GM12864 (cell line): ENCODE measurements at regions not wholly inside any gene's neighbourhood (a gene's known extent, or its start where the extent isn't known, plus 50 kb on each side); places are given as distances from the start of the nearest gene placed in this dataset.

Experiments
- DNase-seq: peaks from one replicate; pipeline ENCODE4 v3.0.0-alpha.2; 2011; ENCODE audit warnings: low read depth
- H3K4me3 ChIP-seq: 2 replicates; pipeline ENCODE4 v1.5.1; 2011; ENCODE audit warnings: mild to moderate bottlenecking, low read depth, low read length, control low read depth
- TF ChIP-seq, protein P1 (sequence below): IDR thresholded peaks from 2 replicates; pipeline ENCODE4 v1.5.1; 2011; ENCODE audit warnings: low read depth, mild to moderate bottlenecking, moderate library complexity, low read length, control low read depth, inconsistent platforms; ENCODE audit errors: missing control alignments

DNA sequence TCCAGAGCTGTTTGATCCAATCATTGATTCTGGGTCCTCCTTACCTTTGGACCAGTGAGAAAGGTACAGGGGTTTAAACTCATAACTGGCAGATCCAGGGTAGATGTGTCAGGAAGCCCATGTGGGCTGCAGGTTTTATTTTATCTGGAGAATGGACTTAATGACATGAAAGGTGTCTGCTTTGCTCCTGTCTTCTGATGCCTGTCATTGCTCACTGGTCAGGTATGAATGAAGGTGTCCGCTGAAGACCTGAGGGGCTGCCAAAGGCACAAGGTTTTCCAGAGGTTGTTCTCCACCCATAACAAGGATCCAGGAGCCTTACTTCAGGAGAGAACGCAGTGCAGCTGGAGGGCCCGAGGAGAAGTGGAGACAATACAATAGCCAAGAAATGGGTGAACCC, 74.2 kb downstream of the CHRNA1 start:
- DNase-seq = no peak
- TF ChIP-seq, protein P1, sequence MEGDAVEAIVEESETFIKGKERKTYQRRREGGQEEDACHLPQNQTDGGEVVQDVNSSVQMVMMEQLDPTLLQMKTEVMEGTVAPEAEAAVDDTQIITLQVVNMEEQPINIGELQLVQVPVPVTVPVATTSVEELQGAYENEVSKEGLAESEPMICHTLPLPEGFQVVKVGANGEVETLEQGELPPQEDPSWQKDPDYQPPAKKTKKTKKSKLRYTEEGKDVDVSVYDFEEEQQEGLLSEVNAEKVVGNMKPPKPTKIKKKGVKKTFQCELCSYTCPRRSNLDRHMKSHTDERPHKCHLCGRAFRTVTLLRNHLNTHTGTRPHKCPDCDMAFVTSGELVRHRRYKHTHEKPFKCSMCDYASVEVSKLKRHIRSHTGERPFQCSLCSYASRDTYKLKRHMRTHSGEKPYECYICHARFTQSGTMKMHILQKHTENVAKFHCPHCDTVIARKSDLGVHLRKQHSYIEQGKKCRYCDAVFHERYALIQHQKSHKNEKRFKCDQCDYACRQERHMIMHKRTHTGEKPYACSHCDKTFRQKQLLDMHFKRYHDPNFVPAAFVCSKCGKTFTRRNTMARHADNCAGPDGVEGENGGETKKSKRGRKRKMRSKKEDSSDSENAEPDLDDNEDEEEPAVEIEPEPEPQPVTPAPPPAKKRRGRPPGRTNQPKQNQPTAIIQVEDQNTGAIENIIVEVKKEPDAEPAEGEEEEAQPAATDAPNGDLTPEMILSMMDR = no peak
- H3K4me3 ChIP-seq = no peak overlapping the region

DNA sequence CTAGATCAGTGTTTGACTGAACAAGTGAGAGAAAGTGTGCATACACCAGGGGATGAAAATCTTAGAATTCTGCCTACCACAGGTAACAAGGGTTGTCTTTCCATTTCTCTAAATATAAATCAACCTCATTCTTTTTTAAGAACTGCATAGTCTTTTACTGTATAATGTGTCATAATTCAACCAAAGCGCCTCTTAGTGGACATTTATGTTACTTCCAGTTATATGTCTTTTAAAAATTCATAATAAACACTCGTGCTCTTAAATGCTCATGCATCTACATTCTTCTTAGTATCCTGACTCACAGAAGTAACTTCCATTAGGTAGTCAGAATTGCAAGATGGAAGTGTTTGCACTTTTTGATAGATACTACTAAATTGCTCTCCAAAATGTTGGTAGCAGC, 76.2 kb downstream of the CHRNA1 start:
- TF ChIP-seq, protein P1 = peak; percentile 33
- peak; percentile 8 for DNase-seq
- no peak overlapping the region for H3K4me3 ChIP-seq

DNA sequence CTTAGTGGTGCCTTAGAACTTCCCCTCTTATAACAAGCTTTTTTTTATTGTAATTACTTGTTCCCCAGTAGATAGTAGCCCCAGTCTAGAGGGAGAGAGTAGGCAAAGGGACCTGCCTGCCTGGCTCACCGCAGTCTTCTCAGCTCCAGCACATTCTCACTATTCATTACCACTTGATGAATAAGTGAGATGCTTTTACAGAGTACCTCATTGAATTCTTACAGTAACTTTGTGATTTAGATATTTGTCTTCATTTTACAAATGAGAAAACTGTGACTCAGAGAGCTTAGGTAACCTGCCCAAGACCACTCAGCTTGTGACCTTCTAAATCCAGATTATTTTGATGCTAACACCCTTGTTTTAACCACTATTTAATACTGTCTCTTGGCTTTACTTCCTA, 77.8 kb downstream of the CHRNA1 start:
- no peak for DNase-seq
- TF ChIP-seq, protein P1 = no peak
- no peak overlapping the region for H3K4me3 ChIP-seq

DNA sequence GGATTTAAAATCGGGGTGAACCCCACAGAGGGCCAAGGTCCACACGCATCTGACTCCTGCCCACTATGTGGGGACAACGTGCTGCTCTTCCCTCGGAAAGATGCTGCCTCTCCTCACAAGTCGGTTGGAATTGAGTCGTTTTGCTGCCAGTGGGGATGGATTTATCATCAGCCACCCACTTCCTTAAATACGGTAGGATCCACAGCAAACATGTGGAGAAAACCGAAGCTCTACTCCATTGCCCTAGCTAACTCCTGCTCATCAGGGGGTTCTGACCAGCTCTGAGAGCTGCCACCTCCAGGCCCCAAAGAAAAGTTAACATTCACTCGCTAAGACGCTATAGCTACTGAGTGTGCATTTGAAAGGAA, 80.9 kb downstream of the CHRNA1 start:
- peak; percentile 7 for DNase-seq
- TF ChIP-seq, protein P1 = no peak
- peak overlapping the region; percentile 82 for H3K4me3 ChIP-seq

DNA sequence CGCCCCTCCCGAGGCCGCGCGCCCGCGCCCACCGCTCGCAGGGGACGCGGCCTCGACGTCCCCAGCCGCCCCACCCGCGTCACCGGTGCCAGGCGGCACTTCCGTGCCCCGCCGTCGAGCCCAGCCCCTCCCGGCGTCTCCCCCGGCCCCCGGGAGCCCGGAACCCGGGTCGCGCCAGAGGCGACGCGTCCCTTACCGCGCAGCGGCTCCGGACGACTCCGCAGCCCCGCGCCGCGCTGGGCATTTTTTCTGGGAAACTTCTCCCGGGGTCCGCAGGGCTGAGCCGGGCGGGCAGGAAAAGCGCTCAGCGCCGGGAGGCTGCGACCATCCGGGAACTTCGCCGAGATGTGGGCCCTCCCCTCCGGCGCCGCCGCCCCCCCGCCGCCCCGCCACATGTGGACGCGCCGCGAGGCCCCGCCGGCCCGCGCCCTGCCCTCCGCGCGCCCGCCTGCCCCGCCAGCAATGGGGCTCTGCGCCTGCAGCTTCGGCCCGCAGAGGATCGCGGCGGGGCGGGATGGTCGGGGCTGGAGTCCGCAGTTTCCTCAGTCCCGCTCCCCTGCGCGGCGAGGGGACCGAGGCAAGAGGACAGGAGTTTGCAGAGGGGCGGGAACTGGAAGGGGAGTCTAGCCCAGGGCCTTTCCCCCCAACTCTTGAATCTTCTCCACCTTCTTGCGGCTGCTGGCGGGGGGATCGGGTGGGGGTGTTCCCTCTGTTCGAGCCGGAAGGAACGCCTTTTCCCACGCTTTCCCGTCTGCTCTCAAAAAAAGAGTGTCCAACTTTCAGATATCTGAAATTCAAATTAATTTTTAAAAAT, 81.5 kb downstream of the CHRNA1 start:
- no peak for DNase-seq
- TF ChIP-seq, protein P1 = no peak
- peak overlapping the region; percentile 82 for H3K4me3 ChIP-seq

DNA sequence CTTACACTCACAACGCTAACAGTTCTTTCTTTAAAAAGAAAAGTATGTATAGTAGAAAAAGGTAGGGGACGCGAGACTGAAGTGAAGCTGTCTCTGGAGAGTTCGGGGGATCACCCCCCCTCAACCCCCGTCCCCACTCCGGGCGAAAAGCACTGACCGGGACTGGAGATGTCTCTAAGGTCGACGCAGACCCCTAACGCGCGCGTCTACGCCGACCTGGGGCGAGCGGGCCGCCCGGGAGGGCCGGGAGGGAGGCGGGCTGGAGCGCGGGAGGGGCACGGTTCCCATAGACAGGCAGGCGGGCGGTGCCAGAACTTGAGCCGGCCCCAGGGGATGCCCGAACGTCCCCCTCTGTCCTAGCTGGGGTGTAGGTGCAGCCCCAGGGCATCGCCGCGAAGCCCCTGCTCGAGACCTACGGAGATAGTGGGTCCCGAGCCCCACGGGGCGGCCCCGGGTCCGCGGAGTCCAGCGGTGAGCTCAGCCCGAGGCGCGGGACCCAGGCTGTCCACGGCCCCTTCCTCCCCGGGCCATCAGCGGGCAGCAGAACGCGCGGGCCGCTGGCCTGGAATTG, 82.2 kb downstream of the CHRNA1 start:
- TF ChIP-seq, protein P1 = no peak
- peak overlapping the region; percentile 82 for H3K4me3 ChIP-seq
- DNase-seq = no peak
